CD4-positive, alpha-beta T cell treated with Interleukin-4 for 1 hour (primary cell): ENCODE measurements at regions not wholly inside any gene's neighbourhood (a gene's known extent, or its start where the extent isn't known, plus 50 kb on each side); places are given as distances from the start of the nearest gene placed in this dataset.
"Not testable (repeated sequence)": the region's sequence is repeated elsewhere in the genome, so short reads cannot be mapped to it uniquely, and the experiment has no call there.

Experiments
- DNase-seq, 2 donors: peaks; one replicate each; pipeline ENCODE4 v3.0.0-alpha.2; 2020 to 2022

DNA sequence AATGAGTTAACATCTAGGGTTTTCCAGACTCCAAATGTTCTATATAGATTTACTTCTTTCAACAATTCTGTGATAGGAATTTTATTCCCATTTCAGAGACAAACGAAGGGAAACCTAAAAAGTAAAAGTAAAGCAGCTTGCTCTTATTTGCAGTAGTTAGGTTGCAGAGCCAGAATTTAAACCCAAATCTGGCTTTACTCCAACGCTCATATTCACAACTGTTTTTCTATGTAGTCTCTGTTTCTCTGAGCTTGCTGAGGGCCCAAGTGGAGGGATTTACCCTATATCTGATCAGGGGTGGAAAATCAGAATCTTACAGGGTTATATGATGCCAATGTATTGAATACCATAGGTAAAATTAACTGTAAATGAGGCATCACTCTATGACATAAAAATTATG, 599.1 kb upstream of the GRIA3 start:
- DNase-seq = no peak

- DNase-seq = no peak
These were observed 597.2 kb upstream of the GRIA3 start for GRCh38 chrX:122586831-122587230.

DNA sequence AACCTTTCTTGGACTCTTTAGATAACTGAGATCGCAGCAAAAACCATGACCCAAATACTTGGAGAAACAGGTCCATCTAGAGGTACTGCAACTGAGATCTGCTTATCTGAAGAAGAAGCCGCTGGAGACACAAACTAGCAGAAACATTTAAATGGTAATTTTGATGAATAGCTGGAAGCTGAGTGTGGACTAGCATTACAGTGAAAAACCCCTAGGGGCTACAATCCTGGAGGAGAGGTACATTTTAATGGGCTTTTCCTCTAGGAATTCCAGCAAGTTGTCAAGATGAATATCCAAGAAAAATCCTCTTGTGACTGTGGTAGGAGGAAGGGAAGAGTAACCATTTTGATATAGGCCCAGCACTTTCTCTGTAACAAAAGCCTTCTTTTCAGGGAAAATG, 592.5 kb upstream of the GRIA3 start:
- no peak for DNase-seq

DNA sequence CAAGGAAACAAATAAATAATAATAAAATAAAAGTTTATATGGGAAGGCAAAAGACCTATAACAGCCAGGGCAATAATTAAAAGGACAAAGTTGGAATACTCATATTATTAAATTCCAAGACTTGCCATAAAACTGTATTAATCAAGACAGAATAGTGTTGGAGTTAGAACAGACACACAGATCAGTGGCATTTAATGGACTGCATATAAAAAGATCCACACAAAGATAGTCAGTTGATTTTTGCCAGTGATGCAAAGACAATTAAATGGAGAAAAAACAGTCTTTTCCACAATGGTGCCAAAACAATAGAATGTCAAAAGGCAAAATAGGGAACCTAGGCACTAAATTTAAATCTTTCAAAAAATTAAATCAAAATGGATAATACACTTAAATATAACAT, 587.1 kb upstream of the GRIA3 start:
- DNase-seq = no peak

DNA sequence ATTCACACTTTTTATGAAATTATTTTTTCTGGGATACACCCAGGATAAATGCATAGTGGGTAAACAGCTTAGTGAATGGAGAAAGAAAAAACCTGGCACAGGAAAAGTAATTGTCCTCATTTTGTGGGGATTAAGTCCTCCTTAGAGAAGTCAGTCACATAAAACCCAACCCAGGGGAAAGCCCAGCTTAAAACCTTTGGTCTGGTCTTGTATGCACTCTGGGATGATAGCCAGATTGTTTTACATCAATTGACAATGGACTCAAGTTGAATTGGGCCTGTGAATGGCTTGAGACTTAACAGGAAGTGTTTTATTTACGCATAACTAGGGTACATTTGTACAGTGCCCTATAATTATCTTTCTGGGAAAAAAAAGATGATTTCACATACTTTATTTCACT, 561.3 kb upstream of the GRIA3 start:
- DNase-seq = no peak

DNA sequence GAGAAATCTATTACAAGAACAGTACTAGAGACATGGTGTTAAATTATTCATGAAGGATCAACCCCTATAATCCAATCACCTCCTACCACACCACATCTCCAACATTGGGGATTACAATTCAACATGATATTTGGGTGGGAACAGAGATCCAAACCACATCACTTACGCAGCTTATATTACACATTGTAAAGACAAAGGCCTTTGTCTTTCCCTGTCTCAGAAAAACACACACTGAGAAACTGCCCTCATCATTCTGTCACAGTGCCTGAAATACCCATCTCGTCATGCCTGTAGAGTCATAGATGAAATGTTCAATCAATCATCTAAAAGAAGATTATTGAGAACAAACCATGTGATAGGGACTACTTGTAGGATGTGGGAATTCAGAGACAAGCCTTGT, 558.8 kb upstream of the GRIA3 start:
- no peak for DNase-seq

DNA sequence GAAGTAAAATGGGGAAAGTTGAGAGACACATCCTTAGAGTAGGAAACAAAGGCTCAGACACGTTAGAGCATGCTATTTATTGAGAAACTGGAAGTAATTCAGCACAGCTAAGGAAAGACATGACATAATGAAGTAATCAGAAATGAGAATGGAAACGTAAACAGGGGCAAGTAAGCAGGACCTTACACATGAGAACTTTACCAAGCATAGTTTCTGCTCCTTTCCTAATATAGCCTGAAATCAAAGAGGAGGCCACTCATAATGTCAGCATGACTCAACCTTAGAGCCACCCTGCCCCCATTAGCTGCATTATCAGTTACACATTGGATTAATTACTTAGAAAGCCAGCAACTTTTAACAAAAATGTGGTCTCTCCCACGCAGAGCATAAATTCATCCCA, 558.3 kb upstream of the GRIA3 start:
- no peak for DNase-seq

DNA sequence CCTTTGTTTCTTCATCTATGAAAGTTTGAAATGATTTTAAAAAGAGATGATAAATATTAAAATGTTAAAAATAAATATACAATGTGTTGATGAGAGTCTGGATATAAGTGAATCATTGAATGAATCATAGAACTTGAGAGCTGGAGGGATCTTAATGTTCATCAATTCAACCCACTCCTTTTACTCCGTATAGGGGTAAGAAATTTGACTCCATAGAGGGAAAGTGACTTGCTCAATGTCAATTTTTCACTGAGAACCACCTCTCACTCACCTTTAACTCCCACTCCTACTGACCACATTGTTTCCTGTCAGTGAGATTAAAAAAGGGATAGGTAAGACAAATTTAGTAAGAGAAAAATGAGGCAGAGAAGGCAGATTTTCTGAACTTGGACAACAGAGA, 557.2 kb upstream of the GRIA3 start:
- DNase-seq = no peak

GRCh38 chrX:122641136-122641535, 542.9 kb upstream of the GRIA3 start:
- DNase-seq = no peak

- no peak for DNase-seq
These were observed 542.3 kb upstream of the GRIA3 start for GRCh38 chrX:122641826-122642225.

DNA sequence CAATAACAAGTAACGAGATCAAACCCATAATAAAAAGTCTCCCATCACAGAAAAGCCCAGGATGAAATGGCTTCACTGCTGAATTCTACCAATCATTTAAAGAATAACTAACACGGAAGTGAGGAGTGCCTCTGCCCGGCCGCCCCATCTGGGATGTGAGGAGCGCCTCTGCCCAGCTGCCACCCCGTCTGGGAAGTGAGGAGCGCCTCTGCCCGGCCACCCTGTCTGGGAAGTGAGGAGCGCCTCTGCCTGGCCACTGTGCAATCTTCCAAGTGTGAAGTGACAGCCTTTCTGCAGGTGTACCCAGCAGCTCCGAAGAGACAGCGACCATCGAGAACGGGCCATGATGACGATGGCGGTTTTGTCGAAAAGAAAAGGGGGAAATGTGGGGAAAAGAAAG, 528.8 kb upstream of the GRIA3 start:
- DNase-seq = not testable (repeated sequence)

- DNase-seq = no peak
These were observed 517.5 kb upstream of the GRIA3 start for GRCh38 chrX:122666601-122667000.

DNA sequence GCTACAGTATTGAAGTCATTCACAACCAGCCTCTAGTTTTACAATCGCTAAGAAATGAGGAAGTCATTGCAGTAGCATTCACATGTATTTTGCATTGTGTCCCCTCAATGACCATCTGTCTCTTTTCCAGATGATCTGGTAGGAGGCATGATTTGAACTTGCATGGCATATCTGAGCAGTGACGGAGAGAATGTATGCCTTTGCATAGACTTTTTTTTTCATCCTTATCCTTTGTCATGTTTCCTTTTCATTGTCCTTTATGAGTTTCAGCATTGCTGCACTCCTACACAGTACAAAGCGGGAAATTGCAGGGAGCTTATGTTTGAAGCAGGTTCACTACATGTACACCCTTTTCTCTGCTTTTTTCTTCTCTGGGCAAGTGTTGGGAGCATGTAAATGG, 516.4 kb upstream of the GRIA3 start:
- DNase-seq = no peak

DNA sequence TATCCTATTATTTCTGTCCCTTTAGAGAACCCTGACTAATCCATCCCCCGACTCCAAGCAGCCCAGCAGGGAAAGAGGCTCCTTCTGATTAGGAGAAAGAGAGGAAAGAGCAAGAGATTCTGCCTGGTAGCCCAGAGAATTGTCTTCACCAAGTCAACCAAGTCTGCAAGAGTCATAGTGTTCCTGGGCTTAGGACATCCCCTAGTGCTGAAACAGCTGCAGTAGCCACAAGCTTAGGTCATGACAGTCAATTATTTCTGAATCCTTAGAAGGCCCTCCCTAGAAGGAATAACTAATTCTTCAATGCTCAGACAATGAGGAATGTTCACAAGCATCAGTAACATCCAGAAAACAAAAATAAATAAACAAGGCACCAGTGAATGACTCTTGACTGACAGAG, 480.3 kb upstream of the GRIA3 start:
- no peak for DNase-seq

DNA sequence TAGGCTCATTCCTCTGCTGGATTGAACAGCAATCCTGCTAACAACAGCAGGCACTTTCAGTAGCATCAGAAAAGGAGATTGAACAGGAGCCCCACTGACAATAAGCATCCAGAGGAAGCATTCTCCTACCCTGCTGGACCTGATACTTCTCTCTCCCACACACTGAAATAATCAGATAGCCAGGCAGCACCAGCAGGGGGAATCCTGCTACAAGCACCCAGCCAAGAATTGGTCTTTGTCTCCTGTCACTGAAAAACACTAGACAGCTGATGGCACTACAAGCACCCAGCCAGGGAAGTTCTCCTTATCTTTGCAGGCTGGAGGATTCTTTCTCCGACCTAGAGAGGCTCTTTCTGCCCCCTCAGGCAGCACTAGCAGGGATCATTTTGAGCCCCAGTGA, 444.3 kb upstream of the GRIA3 start:
- DNase-seq = no peak

DNA sequence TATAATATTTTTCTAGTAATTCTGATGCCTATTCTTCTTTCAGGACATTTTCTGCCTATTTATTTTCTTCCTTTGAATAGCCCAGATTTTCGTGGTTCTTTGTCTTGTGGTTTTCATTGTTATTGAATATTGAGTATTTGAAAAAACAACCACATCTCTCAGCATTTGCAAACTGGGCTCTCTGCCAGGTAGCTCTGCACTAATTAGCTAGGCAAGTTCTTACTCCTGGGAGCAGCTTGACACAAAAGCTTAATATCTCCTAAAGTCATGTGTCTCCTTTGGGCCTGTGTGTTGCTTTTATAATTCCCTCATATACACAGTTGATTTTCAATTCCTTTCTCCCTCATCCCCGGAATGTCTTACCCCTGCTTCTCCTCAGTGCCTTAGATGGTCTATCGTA, 413.5 kb upstream of the GRIA3 start:
- DNase-seq = no peak

GRCh38 chrX:122771933-122772332, 412.1 kb upstream of the GRIA3 start:
- no peak for DNase-seq

DNA sequence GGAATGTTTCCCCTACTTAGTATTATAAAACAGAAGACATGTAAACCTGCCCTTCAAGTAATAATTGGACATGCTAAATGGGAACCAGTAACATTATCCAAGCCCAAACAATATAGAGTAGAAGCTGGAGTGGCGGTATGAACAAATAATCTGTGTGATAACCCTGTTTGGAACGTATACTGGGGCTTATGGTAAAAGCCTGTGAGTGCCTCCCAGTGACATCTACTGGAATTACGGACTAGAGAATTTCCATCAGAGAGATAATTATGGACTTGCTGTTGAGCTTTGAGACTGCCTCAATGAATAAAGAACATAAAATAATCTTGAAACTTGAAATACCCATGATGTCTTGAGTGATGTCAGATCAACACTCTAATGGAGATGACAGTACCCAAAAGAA, 406.3 kb upstream of the GRIA3 start:
- DNase-seq = no peak

GRCh38 chrX:122783918-122784317, 400.2 kb upstream of the GRIA3 start:
- DNase-seq = no peak

DNA sequence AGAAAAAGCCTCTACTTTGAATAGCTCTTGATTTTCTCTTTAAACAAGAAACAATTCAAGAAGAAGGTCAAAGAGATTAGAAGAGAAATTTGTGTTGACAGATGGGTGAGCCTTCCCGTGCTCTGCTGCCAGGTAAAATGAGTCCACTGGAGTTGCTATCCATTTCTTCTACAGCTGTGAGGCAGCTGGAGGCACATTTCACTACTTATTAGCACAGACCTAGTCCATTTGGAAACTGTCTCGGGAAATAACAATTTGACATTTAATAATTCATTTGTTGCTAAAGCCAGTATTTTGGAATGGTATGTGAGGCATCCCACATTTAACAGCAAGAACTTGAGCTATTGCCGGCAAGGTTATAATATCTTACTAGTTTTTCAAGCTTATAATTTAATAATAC, 396.8 kb upstream of the GRIA3 start:
- DNase-seq = no peak

- no peak for DNase-seq
These were observed 395.9 kb upstream of the GRIA3 start for GRCh38 chrX:122788216-122788615.

- DNase-seq = no peak
These were observed 393.5 kb upstream of the GRIA3 start for GRCh38 chrX:122790376-122791095.

- DNase-seq = no peak
These were observed 370.2 kb upstream of the GRIA3 start for GRCh38 chrX:122813876-122814275.

GRCh38 chrX:122816288-122816687, 367.8 kb upstream of the GRIA3 start:
- no peak for DNase-seq

- DNase-seq = no peak
These were observed 366.6 kb upstream of the GRIA3 start for GRCh38 chrX:122817321-122817955.
